IMR-90 (cell line): ENCODE measurements at regions not wholly inside any gene's neighbourhood (a gene's known extent, or its start where the extent isn't known, plus 50 kb on each side); places are given as distances from the start of the nearest gene placed in this dataset.

Source experiments
- ATAC-seq: fragments of 200-7000 bp; cut with Tn5 transposase; 2 replicates; pipeline ENCODE4 v1.9.1; 2020; ENCODE audit warnings: low read depth, mild to moderate bottlenecking, moderate library complexity
- BruUV-seq: library from RNA; stranded (reverse); fragments of 400-500 nt; replicated peaks from 2 replicates; lab custom pipeline; 2021; lab: Mats Ljungman, UMichigan
- CTCF ChIA-PET: fragments of 300-600 bp; formaldehyde crosslinking; extraction: SDS; loops from one replicate; lab custom pipeline; 2021; ENCODE audit warnings: antibody characterized with exemption; lab: Yijun Ruan, JAX
- POLR2A ChIA-PET: fragments of 300-600 bp; sonication (Branson Sonifier 250); formaldehyde crosslinking; loops from one replicate; lab custom pipeline; 2022; ENCODE audit warnings: antibody characterized with exemption; ENCODE audit not compliant: unreplicated experiment; lab: Charles Lee
- DNase-seq: peaks from one replicate; pipeline ENCODE4 v3.0.0; 2013
- H2AFZ ChIP-seq: replicated peaks from 2 replicates; pipeline ENCODE3; 2013; ENCODE audit warnings: low read length, mild to moderate bottlenecking; ENCODE audit not compliant: poor library complexity
- H2AK5ac ChIP-seq: 2 replicates; pipeline ENCODE4 v1.6.1; 2013; ENCODE audit warnings: low read depth, low read length, inconsistent platforms
- H2AK9ac ChIP-seq: replicated peaks from 2 replicates; pipeline ENCODE3; 2013; ENCODE audit warnings: mild to moderate bottlenecking, low read depth, low read length, moderate library complexity; ENCODE audit not compliant: poor library complexity
- H2BK120ac ChIP-seq: 2 replicates; pipeline ENCODE4 v1.6.1; 2013; ENCODE audit warnings: low read depth, low read length, inconsistent platforms
- H2BK15ac ChIP-seq: 3 replicates; pipeline ENCODE4 v1.6.1; 2013; ENCODE audit warnings: low read depth, low read length, inconsistent platforms
- H2BK20ac ChIP-seq: 2 replicates; pipeline ENCODE4 v1.6.1; 2013; ENCODE audit warnings: low read depth, mild to moderate bottlenecking, inconsistent platforms, low read length, moderate library complexity
- H2BK5ac ChIP-seq: 2 replicates; pipeline ENCODE4 v1.6.1; 2013; ENCODE audit warnings: mild to moderate bottlenecking, low read depth, low read length, inconsistent platforms; ENCODE audit not compliant: poor library complexity, severe bottlenecking
- H3K14ac ChIP-seq: replicated peaks from 2 replicates; pipeline ENCODE4 v1.6.1; 2013; ENCODE audit warnings: low read depth, low read length, inconsistent platforms
- H3K18ac ChIP-seq: 2 replicates; pipeline ENCODE4 v1.6.1; 2013; ENCODE audit warnings: low read depth, low read length, control low read depth
- H3K23ac ChIP-seq: 2 replicates; pipeline ENCODE4 v1.6.1; 2013; ENCODE audit warnings: low read depth, low read length, inconsistent platforms
- H3K27ac ChIP-seq: 2 replicates; pipeline ENCODE4 v1.5.1; 2013; ENCODE audit warnings: mild to moderate bottlenecking, control low read depth, low read length; ENCODE audit not compliant: insufficient read depth
- H3K27me3 ChIP-seq: 2 replicates; pipeline ENCODE4 v1.6.1; 2013; ENCODE audit warnings: low read length; ENCODE audit not compliant: control insufficient read depth, insufficient read depth
- H3K36me3 ChIP-seq: 2 replicates; pipeline ENCODE4 v1.6.1; 2013; ENCODE audit warnings: low read length, mixed read lengths; ENCODE audit not compliant: control insufficient read depth, insufficient read depth
- H3K4ac ChIP-seq: 2 replicates; pipeline ENCODE4 v1.6.1; 2013; ENCODE audit warnings: low read depth, low read length, inconsistent platforms
- H3K4me1 ChIP-seq: 2 replicates; pipeline ENCODE4 v1.6.1; 2013; ENCODE audit warnings: low read length, mixed read lengths; ENCODE audit not compliant: control insufficient read depth, insufficient read depth
- H3K4me2 ChIP-seq: 2 replicates; pipeline ENCODE4 v1.6.1; 2013; ENCODE audit warnings: low read depth, mild to moderate bottlenecking, control low read depth, low read length, moderate library complexity
- H3K4me3 ChIP-seq: 2 replicates; pipeline ENCODE4 v1.5.1; 2013; ENCODE audit warnings: low read depth, mild to moderate bottlenecking, control low read depth, low read length, moderate library complexity; ENCODE audit not compliant: insufficient read depth
- H3K56ac ChIP-seq: 2 replicates; pipeline ENCODE4 v1.6.1; 2013; ENCODE audit warnings: low read length, inconsistent platforms; ENCODE audit not compliant: insufficient read depth; ENCODE audit errors: extremely low read depth
- H3K79me1 ChIP-seq, 2 experiments: 2 replicates each; pipeline ENCODE4 v1.6.1; 2013; ENCODE audit warnings: low read length in 2 of 2, inconsistent platforms in 1 of 2, low read depth in 1 of 2
- H3K9ac ChIP-seq: 2 replicates; pipeline ENCODE4 v1.6.1; 2013; ENCODE audit warnings: low read depth, low read length, control low read depth
- H3K9me1 ChIP-seq: 2 replicates; pipeline ENCODE4 v1.6.1; 2013; ENCODE audit warnings: low read length, inconsistent platforms; ENCODE audit not compliant: insufficient read depth
- H3K9me3 ChIP-seq: 2 replicates; pipeline ENCODE4 v1.6.1; 2013; ENCODE audit warnings: low read length; ENCODE audit not compliant: control insufficient read depth, insufficient read depth
- H4K20me1 ChIP-seq: 2 replicates; pipeline ENCODE4 v1.6.1; 2013; ENCODE audit warnings: low read length, inconsistent platforms; ENCODE audit not compliant: insufficient read depth
- H4K5ac ChIP-seq: 2 replicates; pipeline ENCODE4 v1.6.1; 2013; ENCODE audit warnings: mild to moderate bottlenecking, low read depth, low read length, control low read depth
- H4K8ac ChIP-seq, 2 experiments: 2 replicates each; pipeline ENCODE4 v1.6.1; 2013; ENCODE audit warnings: low read depth in 2 of 2, low read length in 2 of 2, control low read depth in 1 of 2, inconsistent platforms in 1 of 2
- H4K91ac ChIP-seq: 2 replicates; pipeline ENCODE4 v1.6.1; 2013; ENCODE audit warnings: low read depth, low read length, inconsistent platforms; ENCODE audit not compliant: insufficient read depth
- BHLHE40 ChIP-seq: fragments of 150-350 bp; IDR thresholded peaks from 2 replicates; pipeline ENCODE4 v1.6.1; 2016; ENCODE audit warnings: mild to moderate bottlenecking, low read depth, low read length
- CHD1 ChIP-seq: IDR thresholded peaks from 2 replicates; pipeline ENCODE4 v1.6.1; 2012; ENCODE audit warnings: low read depth, low read length, improper control_type of control experiment
- ELK1 ChIP-seq: fragments of 150-350 bp; IDR thresholded peaks from 2 replicates; pipeline ENCODE4 v1.6.1; 2016; ENCODE audit warnings: low read depth, mild to moderate bottlenecking, low read length, moderate library complexity, borderline replicate concordance
- FOS ChIP-seq: fragments of 150-350 bp; IDR thresholded peaks from 2 replicates; pipeline ENCODE4 v1.6.1; 2016; ENCODE audit warnings: low read depth, low read length
- MAZ ChIP-seq: IDR thresholded peaks from 2 replicates; pipeline ENCODE4 v1.6.1; 2012; ENCODE audit warnings: low read depth, mild to moderate bottlenecking, low read length, improper control_type of control experiment, moderate library complexity, borderline replicate concordance
- RFX5 ChIP-seq: IDR thresholded peaks from 2 replicates; pipeline ENCODE4 v1.8.0; 2012; ENCODE audit warnings: low read depth, mild to moderate bottlenecking, low read length, moderate library complexity
- WGBS, 2 experiments: methylation state at CpG; one replicate each; pipeline versions ENCODE4 v1.1.5 to v1.1.7; 2013; ENCODE audit warnings: missing lambda C conversion rate in 2 of 2; ENCODE audit not compliant: insufficient read length in 1 of 2; ENCODE audit errors: extremely low coverage in 2 of 2; 5-methylcytosine and 5-hydroxymethylcytosine counted together
- dilution Hi-C: fragments of 300-500 bp; cut with HindIII; formaldehyde crosslinking; loops from one replicate; pipeline ENCODE4 v1.14.3; 2018; ENCODE audit warnings: low sequenced_read_pairs; ENCODE audit not compliant: unreplicated experiment
- in situ Hi-C: fragments of 300-500 bp; cut with MboI; formaldehyde crosslinking; loops from 3 replicates; pipeline ENCODE4 v1.14.3; 2019; ENCODE audit warnings: low sequenced_read_pairs, inconsistent platforms, mixed read lengths
- intact Hi-C: fragments of 100-400 bp; cut with micrococcal nuclease; formaldehyde crosslinking; loops from 2 replicates; pipeline ENCODE4 v1.10.0; 2022

DNA sequence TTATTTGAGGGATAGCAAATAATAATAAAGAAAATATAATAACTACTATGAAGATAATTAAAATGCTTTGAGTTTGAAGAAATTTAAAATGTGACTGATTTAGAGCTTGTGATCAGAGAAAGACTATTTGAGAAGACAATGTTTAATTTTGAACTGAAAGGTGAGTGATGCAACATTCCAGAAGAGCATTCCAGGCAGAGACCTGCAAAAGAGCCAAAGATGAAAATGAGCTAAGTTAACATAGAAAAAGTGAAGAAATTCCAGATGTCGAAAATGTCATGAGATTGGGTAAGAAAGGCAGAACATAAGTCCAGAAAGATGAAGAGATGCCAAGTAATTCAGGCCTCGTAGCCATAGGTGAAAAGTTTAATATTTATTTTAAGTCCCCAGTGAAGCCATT, 215.8 kb downstream of the FSIP2 start:
- Histone ChIP-seq H4K5ac (no peak overlapping the region), H3K27ac (no peak overlapping the region), H3K9me3 (no peaks in the 10 kb centered on the region), H3K18ac (no peak overlapping the region), H2AK9ac (no peak overlapping the region), H2BK15ac (no peak overlapping the region), H3K4me2 (no peak overlapping the region), H2BK20ac (no peak overlapping the region), H3K14ac (no peak overlapping the region), H3K9me1 (no peaks in the 10 kb centered on the region), H2AK5ac (no peak overlapping the region), H3K36me3 (no peaks in the 10 kb centered on the region), H2AFZ (no peak overlapping the region), H4K8ac (no peak overlapping the region), H3K4me1 (no peaks in the 10 kb centered on the region), H2BK5ac (no peak overlapping the region), H2BK120ac (no peak overlapping the region), H3K9ac (no peak overlapping the region), H3K79me1 (no peaks in the 10 kb centered on the region), H3K27me3 (no peaks in the 10 kb centered on the region), H3K4me3 (no peak overlapping the region), H4K91ac (no peak overlapping the region), H3K23ac (no peak overlapping the region), H3K4ac (no peak overlapping the region), H3K56ac (no peak overlapping the region), H4K20me1 (no peaks in the 10 kb centered on the region)
- intact Hi-C loops (no loop called here), dilution Hi-C loops (no loop called here), in situ Hi-C loops (no loop called here)
- ATAC-seq = no peak
- DNase-seq = no peak
- TF ChIP-seq CHD1 = no peak
- no peak for TF ChIP-seq MAZ
- no peak for TF ChIP-seq RFX5
- no peak for TF ChIP-seq ELK1
- no peak for TF ChIP-seq BHLHE40
- TF ChIP-seq FOS = no peak
- CTCF ChIA-PET = no interaction called here
- POLR2A ChIA-PET = no interaction called here
- no TSS peak for BruUV-seq
- no CpG with 5 or more reads among the region's 2 CpGs for WGBS, 2 experiments
